ENCODE measurements at regions not wholly inside any gene's neighbourhood (a gene's known extent, or its start where the extent isn't known, plus 50 kb on each side); places are given as distances from the start of the nearest gene placed in this dataset.
A peak's percentile ranks its signal among the peaks of the same experiment; 100 is the strongest.

DNA sequence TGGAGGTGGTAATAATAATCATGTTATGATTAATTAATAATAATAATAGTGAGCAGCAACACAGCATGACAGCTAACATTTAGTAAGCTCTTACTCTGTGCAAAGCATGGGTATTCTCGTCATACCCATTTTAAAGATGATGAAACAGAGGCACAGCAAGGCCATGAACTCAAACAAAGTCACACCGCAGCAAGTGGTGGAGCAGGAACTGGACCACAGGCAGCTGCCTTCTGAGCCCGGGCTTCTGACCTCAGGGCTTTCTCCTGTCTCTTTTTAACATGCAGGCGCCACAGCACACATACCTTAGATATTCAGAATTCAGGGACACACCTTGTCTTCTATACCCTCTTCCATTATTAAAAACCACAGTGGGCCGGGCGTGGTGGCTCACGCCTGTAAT lies 50.7 kb upstream of the SPATA12 start:
- no peak for TF ChIP-seq CTCF (IDR thresholded peaks at IDR 0.05; ENCODE audit: low read length)
- TF ChIP-seq EZH2 (IDR thresholded peaks at IDR 0.05; ENCODE audit: borderline replicate concordance, low read length), result no peak
- no peaks in the 10 kb centered on the region for H3K27me3 ChIP-seq (ENCODE audit: insufficient read depth, low read length)
- no peaks in the 10 kb centered on the region for H4K20me1 ChIP-seq (ENCODE audit: insufficient read depth, low read length)
- no peaks in the 10 kb centered on the region for H3K9me3 ChIP-seq (ENCODE audit: low read length)
- no peak overlapping the region for H3K4me2 ChIP-seq (ENCODE audit: low read length)
- H3K4me3 ChIP-seq (ENCODE audit: low read depth, low read length, poor library complexity, severe bottlenecking), result no peak overlapping the region
- H3K9ac ChIP-seq (ENCODE audit: low read length), result no peak overlapping the region
- H2AFZ ChIP-seq (ENCODE audit: low read length), result no peak overlapping the region
- no peak overlapping the region for H3K27ac ChIP-seq (ENCODE audit: low read depth, low read length, poor library complexity, severe bottlenecking)
- H3K79me2 ChIP-seq (ENCODE audit: insufficient read depth, low read length), result no peaks in the 10 kb centered on the region
- no peaks in the 10 kb centered on the region for H3K9me2 ChIP-seq (ENCODE audit: low read depth, low read length)
- no peaks in the 10 kb centered on the region; the same call in 1 of the 2 replicates for H3K36me3 ChIP-seq (ENCODE audit: insufficient read depth, low read length)
- peaks cover 59% of the 10 kb centered on the region for H3K4me1 ChIP-seq (ENCODE audit: insufficient read depth, low read length, severe bottlenecking)
- no peaks in the 10 kb centered on the region for H3F3A ChIP-seq (ENCODE audit: insufficient read depth, low read length)

GRCh38 chr3:57009367-57009766 lies 51.1 kb upstream of the SPATA12 start:
- Histone ChIP-seq H3K36me3 (ENCODE audit: insufficient read depth, low read length) (no peaks in the 10 kb centered on the region; the same call in 1 of the 2 replicates), H3K9ac (ENCODE audit: low read length) (no peak overlapping the region), H3K4me3 (ENCODE audit: low read depth, low read length, poor library complexity, severe bottlenecking) (no peak overlapping the region), H3K4me2 (ENCODE audit: low read length) (no peak overlapping the region), H2AFZ (ENCODE audit: low read length) (no peak overlapping the region), H3K27me3 (ENCODE audit: insufficient read depth, low read length) (no peaks in the 10 kb centered on the region), H3K9me3 (ENCODE audit: low read length) (no peaks in the 10 kb centered on the region), H4K20me1 (ENCODE audit: insufficient read depth, low read length) (no peaks in the 10 kb centered on the region), H3K4me1 (ENCODE audit: insufficient read depth, low read length, severe bottlenecking) (peaks cover 55% of the 10 kb centered on the region), H3K27ac (ENCODE audit: low read depth, low read length, poor library complexity, severe bottlenecking) (peak overlapping the region; percentile 51), H3K9me2 (ENCODE audit: low read depth, low read length) (no peaks in the 10 kb centered on the region), H3F3A (ENCODE audit: insufficient read depth, low read length) (no peaks in the 10 kb centered on the region), H3K79me2 (ENCODE audit: insufficient read depth, low read length) (no peaks in the 10 kb centered on the region)
- no peak for TF ChIP-seq EZH2 (IDR thresholded peaks at IDR 0.05; ENCODE audit: borderline replicate concordance, low read length)
- TF ChIP-seq CTCF (IDR thresholded peaks at IDR 0.05; ENCODE audit: low read length), result no peak

DNA sequence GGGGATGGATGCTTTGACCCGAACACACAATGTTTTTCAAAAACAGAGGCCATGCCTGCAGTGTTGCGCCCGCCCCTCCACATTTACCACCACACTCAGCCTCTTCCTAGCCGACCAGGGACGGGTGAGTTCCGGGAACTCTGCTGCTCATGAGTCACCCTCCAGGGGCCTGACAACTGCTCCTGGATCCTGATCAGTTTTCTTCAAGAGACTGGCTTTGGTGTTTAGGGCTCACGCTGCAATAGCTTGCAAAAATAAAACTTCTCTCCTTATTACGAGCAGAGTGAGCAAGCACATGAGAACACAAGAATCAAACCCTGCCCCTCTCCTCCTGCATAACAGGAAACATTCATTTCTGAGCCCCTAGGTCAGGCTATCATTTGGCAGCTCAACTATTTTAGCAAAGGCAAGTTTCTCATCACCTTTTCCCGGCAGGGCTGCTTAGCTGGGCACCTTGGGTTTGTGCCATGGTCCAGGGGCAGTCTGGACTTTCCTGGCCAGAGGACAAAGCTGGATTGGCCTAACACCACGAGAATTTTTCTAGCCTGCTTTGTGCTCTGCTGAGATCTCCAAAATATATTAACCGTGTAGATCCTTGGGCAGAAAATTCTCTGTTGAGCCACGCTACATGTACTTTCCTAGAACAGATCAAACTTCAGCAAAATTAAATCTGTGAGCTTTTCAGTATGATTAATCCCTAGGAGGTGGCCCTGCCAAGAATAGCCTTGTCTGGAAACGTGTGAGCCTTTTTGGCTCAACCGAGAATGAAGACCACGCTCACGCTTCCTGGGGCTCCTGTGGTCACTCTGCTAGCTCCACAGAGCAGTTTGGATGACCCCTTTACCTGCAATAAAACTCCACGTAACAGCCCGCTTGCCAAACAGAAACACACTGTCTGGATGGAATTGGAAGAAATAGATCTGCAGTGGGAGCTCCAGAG lies 52.7 kb upstream of the SPATA12 start:
- TF ChIP-seq EZH2 (IDR thresholded peaks at IDR 0.05; ENCODE audit: borderline replicate concordance, low read length) (no peak), CTCF (IDR thresholded peaks at IDR 0.05; ENCODE audit: low read length) (no peak)
- H3K9me3 ChIP-seq (ENCODE audit: low read length), result no peaks in the 10 kb centered on the region
- no peaks in the 10 kb centered on the region for H3K27me3 ChIP-seq (ENCODE audit: insufficient read depth, low read length)
- H3K4me1 ChIP-seq (ENCODE audit: insufficient read depth, low read length, severe bottlenecking), result peaks cover 49% of the 10 kb centered on the region
- H3K27ac ChIP-seq (ENCODE audit: low read depth, low read length, poor library complexity, severe bottlenecking), result peak overlapping the region; percentile 73
- no peak overlapping the region for H2AFZ ChIP-seq (ENCODE audit: low read length)
- no peaks in the 10 kb centered on the region for H4K20me1 ChIP-seq (ENCODE audit: insufficient read depth, low read length)
- peak overlapping the region; percentile 10; the same call in 1 of the 2 replicates for H3K4me2 ChIP-seq (ENCODE audit: low read length)
- no peaks in the 10 kb centered on the region; the same call in 1 of the 2 replicates for H3K36me3 ChIP-seq (ENCODE audit: insufficient read depth, low read length)
- H3K9ac ChIP-seq (ENCODE audit: low read length), result peak overlapping the region; percentile 12; the same call in 1 of the 2 replicates
- H3F3A ChIP-seq (ENCODE audit: insufficient read depth, low read length), result no peaks in the 10 kb centered on the region
- H3K9me2 ChIP-seq (ENCODE audit: low read depth, low read length), result no peaks in the 10 kb centered on the region
- no peak overlapping the region for H3K4me3 ChIP-seq (ENCODE audit: low read depth, low read length, poor library complexity, severe bottlenecking)
- no peaks in the 10 kb centered on the region for H3K79me2 ChIP-seq (ENCODE audit: insufficient read depth, low read length)
